Karpas-422 (cell line): ENCODE measurements at regions not wholly inside any gene's neighbourhood (a gene's known extent, or its start where the extent isn't known, plus 50 kb on each side); places are given as distances from the start of the nearest gene placed in this dataset.
"Not testable (repeated sequence)": the region's sequence is repeated elsewhere in the genome, so short reads cannot be mapped to it uniquely, and the experiment has no call there.

Experiments used
- DNase-seq: peaks from one replicate; pipeline ENCODE4 v3.0.0-alpha.2; 2015
- H2AFZ ChIP-seq: fragments of 200-600 bp; sonication (generic); 2 replicates; pipeline ENCODE4 v1.6.1; 2014; ENCODE audit warnings: antibody characterized with exemption, low read length, mixed read lengths
- H3K27ac ChIP-seq: fragments of 200-600 bp; sonication (generic); 2 replicates; pipeline ENCODE4 v1.5.1; 2014; ENCODE audit warnings: mild to moderate bottlenecking, low read length, moderate library complexity
- H3K27me3 ChIP-seq: fragments of 200-600 bp; sonication (generic); 2 replicates; pipeline ENCODE4 v1.6.1; 2014; ENCODE audit warnings: low read length, mixed read lengths
- H3K36me3 ChIP-seq: fragments of 200-600 bp; sonication (generic); 2 replicates; pipeline ENCODE4 v1.6.1; 2014; ENCODE audit warnings: low read length, mixed read lengths; ENCODE audit not compliant: insufficient read depth
- H3K4me1 ChIP-seq: fragments of 200-600 bp; sonication (generic); 2 replicates; pipeline ENCODE4 v1.6.1; 2014; ENCODE audit warnings: mild to moderate bottlenecking, low read length, mixed read lengths
- H3K4me2 ChIP-seq: fragments of 200-600 bp; sonication (generic); 2 replicates; pipeline ENCODE4 v1.6.1; 2014; ENCODE audit warnings: low read length, low read depth, mild to moderate bottlenecking; ENCODE audit not compliant: poor library complexity, severe bottlenecking
- H3K4me3 ChIP-seq: fragments of 200-600 bp; sonication (generic); 2 replicates; pipeline ENCODE4 v1.5.1; 2014; ENCODE audit warnings: mild to moderate bottlenecking, antibody characterized with exemption, low read length, mixed read lengths
- H3K79me2 ChIP-seq: fragments of 200-600 bp; sonication (generic); 2 replicates; pipeline ENCODE4 v1.6.1; 2014; ENCODE audit warnings: mild to moderate bottlenecking, low read length, mixed read lengths
- H3K9ac ChIP-seq: fragments of 200-600 bp; sonication (generic); 2 replicates; pipeline ENCODE4 v1.6.0; 2014; ENCODE audit warnings: low read length
- H3K9me2 ChIP-seq: fragments of 200-600 bp; sonication (generic), shearing (Covaris generic); replicated peaks from 2 replicates; pipeline ENCODE4 v1.6.0; 2014; ENCODE audit warnings: mild to moderate bottlenecking, low read length, moderate library complexity; ENCODE audit not compliant: insufficient read depth
- H3K9me3 ChIP-seq: fragments of 300-700, 200-600 bp; sonication (generic); 2 replicates; pipeline ENCODE4 v1.6.1; 2014; ENCODE audit warnings: low read length, mixed read lengths
- H4K20me1 ChIP-seq: fragments of 200-600 bp; sonication (generic); 2 replicates; pipeline ENCODE4 v1.6.1; 2014; ENCODE audit warnings: mild to moderate bottlenecking, antibody characterized with exemption, low read length, low read depth; ENCODE audit not compliant: insufficient read depth

DNA sequence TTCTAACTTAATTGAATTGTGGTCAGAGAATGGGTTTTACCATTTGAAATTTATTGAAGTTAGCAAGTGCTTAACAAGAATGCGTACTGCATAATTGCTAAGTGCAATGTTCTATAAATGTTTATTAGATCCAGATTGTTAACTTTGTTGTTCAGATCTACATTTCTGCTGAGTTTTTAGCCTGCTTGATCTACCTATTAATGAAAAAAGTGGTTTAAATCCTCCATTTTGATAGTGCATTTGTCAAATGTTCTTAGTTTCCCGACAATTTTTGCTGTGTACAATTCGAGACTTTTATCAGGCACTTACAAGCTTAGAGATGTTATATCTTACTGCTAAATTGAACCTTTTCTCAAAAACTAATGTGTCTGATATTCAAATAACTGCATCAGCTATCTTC lies 156.4 kb upstream of the ADCY1 start:
- no peak overlapping the region for H3K27ac ChIP-seq
- H3K9me3 ChIP-seq, result no peaks in the 10 kb centered on the region
- H3K27me3 ChIP-seq, result no peaks in the 10 kb centered on the region; the same call in 1 of the 2 replicates
- no peak overlapping the region for H3K4me3 ChIP-seq
- no peak for DNase-seq
- H3K9me2 ChIP-seq, result no peaks in the 10 kb centered on the region
- no peaks in the 10 kb centered on the region for H3K79me2 ChIP-seq
- H3K36me3 ChIP-seq, result no peaks in the 10 kb centered on the region
- H3K9ac ChIP-seq, result no peak overlapping the region
- H3K4me2 ChIP-seq, result no peak overlapping the region
- H2AFZ ChIP-seq, result no peak overlapping the region
- no peaks in the 10 kb centered on the region for H3K4me1 ChIP-seq
- no peaks in the 10 kb centered on the region for H4K20me1 ChIP-seq

DNA sequence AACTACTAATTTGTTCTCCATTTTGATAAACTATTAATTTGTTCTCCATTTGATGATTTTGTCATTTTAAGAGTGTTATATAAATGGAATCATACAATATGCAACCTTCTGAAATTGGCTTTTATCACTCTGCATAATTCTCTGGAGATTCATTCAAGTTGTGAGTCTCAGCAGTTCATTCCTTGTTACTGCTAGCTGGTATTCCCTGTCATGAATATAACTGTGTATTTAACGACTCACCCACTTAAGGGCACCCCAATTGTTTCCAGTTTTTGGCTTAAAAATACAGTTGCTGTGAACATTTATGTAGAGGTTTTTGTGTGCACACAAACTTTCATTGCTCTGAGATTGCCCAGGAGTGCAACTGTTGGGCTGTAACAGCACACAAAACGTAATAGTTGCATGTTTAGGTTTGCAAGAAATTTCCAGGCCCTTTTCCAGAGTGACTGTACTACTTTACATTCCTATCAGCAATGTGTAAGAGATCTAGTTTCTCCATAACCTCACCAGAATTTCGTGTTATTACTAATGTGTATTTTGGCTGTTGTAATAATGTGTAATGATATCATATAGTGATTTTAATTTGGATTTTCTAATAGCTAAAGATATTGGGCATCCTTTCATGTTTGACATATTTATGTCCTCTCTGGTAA lies 153.2 kb upstream of the ADCY1 start:
- Histone ChIP-seq H3K4me3 (no peak overlapping the region), H2AFZ (no peak overlapping the region), H3K36me3 (no peaks in the 10 kb centered on the region), H3K9me2 (no peaks in the 10 kb centered on the region), H3K4me1 (no peaks in the 10 kb centered on the region), H3K27ac (no peak overlapping the region), H3K9ac (no peak overlapping the region), H3K4me2 (no peak overlapping the region), H4K20me1 (no peaks in the 10 kb centered on the region), H3K27me3 (no peaks in the 10 kb centered on the region; the same call in none of the 2 replicates), H3K79me2 (no peaks in the 10 kb centered on the region), H3K9me3 (no peaks in the 10 kb centered on the region)
- no peak for DNase-seq

DNA sequence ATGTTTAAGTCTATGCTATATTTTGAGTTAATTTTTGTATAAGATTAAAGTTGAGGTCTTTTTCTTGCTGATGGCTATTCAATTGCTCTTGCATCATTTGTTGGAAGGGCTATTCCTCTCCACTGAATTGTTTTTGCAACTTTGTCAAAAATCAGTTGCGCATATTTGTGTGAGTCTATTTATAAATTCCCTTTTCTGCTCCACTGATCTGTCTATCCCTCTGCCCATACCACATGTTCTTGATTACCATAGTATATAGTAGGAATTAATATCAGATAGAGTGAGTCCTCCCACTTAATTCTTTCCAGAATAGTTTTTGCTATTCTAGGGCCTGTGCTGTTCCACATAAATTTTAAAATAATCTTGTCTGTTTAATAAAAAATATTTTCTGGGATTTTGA lies 152.4 kb upstream of the ADCY1 start:
- no peaks in the 10 kb centered on the region for H3K4me1 ChIP-seq
- no peaks in the 10 kb centered on the region for H3K9me2 ChIP-seq
- H3K4me2 ChIP-seq, result no peak overlapping the region
- H3K36me3 ChIP-seq, result no peaks in the 10 kb centered on the region
- no peak overlapping the region for H2AFZ ChIP-seq
- no peak for DNase-seq
- H3K4me3 ChIP-seq, result no peak overlapping the region
- H3K9me3 ChIP-seq, result no peaks in the 10 kb centered on the region
- no peaks in the 10 kb centered on the region for H4K20me1 ChIP-seq
- H3K27me3 ChIP-seq, result no peaks in the 10 kb centered on the region; the same call in none of the 2 replicates
- no peak overlapping the region for H3K9ac ChIP-seq
- H3K27ac ChIP-seq, result no peak overlapping the region
- no peaks in the 10 kb centered on the region for H3K79me2 ChIP-seq

DNA sequence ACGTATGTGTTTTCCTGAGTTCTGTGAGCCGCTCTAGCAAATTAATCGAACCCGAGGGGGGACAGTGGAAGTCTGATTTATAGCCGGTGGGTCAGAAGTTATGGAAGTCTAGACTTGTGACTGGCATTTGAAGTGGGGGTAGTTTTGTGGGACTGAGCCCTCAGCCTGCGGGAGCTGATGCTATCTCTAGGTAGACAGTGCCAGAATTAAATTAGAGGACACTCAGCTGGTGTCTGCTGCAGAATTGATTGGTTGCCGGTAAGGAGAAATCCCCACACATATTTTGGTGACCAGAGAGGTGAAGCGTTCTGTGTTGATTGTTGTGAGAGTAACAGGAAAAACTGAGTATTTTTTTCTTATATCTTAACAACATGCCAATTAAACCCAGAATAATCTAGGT lies 143.8 kb upstream of the ADCY1 start:
- Histone ChIP-seq H3K36me3 (no peaks in the 10 kb centered on the region), H4K20me1 (no peaks in the 10 kb centered on the region), H2AFZ (no peak overlapping the region), H3K27me3 (no peaks in the 10 kb centered on the region; the same call in 1 of the 2 replicates), H3K4me2 (no peak overlapping the region), H3K27ac (no peak overlapping the region), H3K9ac (no peak overlapping the region), H3K4me1 (no peaks in the 10 kb centered on the region), H3K9me3 (no peaks in the 10 kb centered on the region), H3K79me2 (no peaks in the 10 kb centered on the region), H3K4me3 (no peak overlapping the region), H3K9me2 (no peaks in the 10 kb centered on the region)
- DNase-seq, result no peak

DNA sequence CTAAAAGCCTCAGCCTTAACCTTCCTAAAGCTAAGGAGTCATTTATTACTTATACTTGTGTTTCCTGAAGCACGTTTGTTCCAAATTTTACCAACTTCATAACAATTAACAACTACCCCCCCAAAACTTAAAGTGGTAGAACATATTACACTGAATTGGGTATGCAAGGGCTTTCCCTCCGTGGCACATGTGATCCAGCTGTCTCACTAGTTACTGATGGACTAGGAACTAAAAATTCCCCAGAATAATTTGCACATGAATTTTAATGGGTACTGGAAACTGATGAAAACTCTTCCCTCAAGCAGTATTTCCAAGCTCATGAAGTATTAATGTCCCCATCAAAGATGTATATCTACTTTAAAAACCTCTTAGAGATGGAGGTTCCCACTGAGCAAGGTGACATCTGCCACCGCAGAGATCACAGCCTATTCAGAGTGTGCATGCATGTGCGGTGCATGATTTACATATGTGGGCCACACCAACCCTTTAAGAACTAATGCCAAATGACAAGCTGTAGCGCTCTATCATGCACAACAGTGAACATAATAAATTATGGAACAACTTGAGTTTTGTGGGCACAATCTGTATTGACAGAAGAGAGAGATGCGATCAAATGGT lies 139.9 kb upstream of the ADCY1 start:
- no peak for DNase-seq
- Histone ChIP-seq H3K79me2 (no peaks in the 10 kb centered on the region), H2AFZ (no peak overlapping the region), H3K4me2 (no peak overlapping the region), H3K9me2 (no peaks in the 10 kb centered on the region), H3K9me3 (no peaks in the 10 kb centered on the region), H3K27ac (no peak overlapping the region), H3K27me3 (no peaks in the 10 kb centered on the region), H4K20me1 (no peaks in the 10 kb centered on the region), H3K4me3 (no peak overlapping the region), H3K36me3 (no peaks in the 10 kb centered on the region), H3K4me1 (no peaks in the 10 kb centered on the region), H3K9ac (no peak overlapping the region)

DNA sequence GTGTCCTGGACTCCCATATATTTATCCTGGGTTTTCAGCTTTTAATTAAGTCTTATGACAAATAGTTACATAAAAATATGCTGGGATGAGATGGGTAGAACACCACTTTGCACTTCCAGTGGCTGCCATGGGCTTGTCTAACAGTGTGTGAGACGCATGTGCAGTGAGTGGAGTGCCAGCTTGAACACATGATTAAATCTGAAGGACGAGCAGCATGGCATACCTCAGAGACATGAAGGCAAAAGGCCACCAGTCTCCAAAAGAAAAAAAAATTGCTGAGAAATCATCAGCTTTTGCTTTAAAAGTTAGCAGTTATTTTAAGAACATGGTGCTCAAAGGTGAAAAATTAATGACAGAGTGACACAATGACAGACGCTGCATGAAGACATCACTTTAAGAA lies 139.0 kb upstream of the ADCY1 start:
- Histone ChIP-seq H3K9me3 (no peaks in the 10 kb centered on the region), H3K4me2 (no peak overlapping the region), H3K9ac (no peak overlapping the region), H3K36me3 (no peaks in the 10 kb centered on the region), H3K4me3 (no peak overlapping the region), H2AFZ (no peak overlapping the region), H3K79me2 (no peaks in the 10 kb centered on the region), H3K4me1 (no peaks in the 10 kb centered on the region), H4K20me1 (no peaks in the 10 kb centered on the region), H3K27ac (no peak overlapping the region), H3K27me3 (no peaks in the 10 kb centered on the region), H3K9me2 (no peaks in the 10 kb centered on the region)
- DNase-seq, result no peak

DNA sequence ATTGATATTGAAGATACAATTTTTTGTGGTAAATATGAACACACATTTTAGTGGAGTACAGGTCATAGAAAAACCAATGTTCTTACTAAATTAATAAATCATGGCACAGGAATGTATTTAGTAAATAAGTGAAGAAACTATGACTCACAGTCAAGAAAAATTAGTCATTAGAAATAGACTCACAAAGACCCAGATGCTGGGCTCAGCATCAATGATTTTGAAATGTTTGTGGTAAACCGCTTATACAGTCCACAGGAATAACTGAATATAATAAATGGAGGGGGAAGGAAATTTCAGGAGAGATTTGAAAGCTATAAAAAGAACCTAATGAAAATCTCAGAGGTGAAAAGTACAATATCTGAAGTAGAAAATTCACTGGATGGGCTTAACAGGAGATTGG lies 138.3 kb upstream of the ADCY1 start:
- H3K9me3 ChIP-seq, result no peaks in the 10 kb centered on the region
- no peaks in the 10 kb centered on the region for H3K4me1 ChIP-seq
- H3K4me2 ChIP-seq, result no peak overlapping the region
- no peak overlapping the region for H3K27ac ChIP-seq
- DNase-seq, result no peak
- no peaks in the 10 kb centered on the region for H4K20me1 ChIP-seq
- no peak overlapping the region for H2AFZ ChIP-seq
- H3K9ac ChIP-seq, result no peak overlapping the region
- no peaks in the 10 kb centered on the region for H3K9me2 ChIP-seq
- no peaks in the 10 kb centered on the region for H3K79me2 ChIP-seq
- H3K27me3 ChIP-seq, result no peaks in the 10 kb centered on the region
- no peak overlapping the region for H3K4me3 ChIP-seq
- no peaks in the 10 kb centered on the region for H3K36me3 ChIP-seq

DNA sequence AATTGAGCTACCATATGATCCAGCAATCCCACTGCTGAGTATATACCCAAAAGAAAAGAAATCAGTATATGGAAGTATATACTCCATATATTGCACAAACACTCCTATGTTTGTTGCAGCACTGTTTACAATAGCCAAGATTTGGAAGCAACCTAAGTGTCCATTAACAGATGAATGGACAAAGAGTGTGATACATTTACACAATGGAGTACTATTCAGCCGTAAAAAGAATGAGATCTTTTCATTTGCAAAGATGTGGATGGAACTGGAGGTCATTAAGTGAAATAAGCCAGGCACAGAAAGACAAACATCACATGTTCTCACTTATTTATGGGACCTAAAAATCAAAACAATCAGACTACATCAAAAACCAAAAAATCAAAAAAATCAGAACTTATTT lies 133.4 kb upstream of the ADCY1 start:
- not testable (repeated sequence) for H3K9ac ChIP-seq, H3K79me2 ChIP-seq, H3K36me3 ChIP-seq, H3K4me1 ChIP-seq, H3K4me2 ChIP-seq, H3K9me2 ChIP-seq, H3K27ac ChIP-seq, H4K20me1 ChIP-seq, DNase-seq, H3K9me3 ChIP-seq, H3K4me3 ChIP-seq, H2AFZ ChIP-seq, H3K27me3 ChIP-seq
